Brain pericyte (primary cell): ENCODE measurements at regions not wholly inside any gene's neighbourhood (a gene's known extent, or its start where the extent isn't known, plus 50 kb on each side); places are given as distances from the start of the nearest gene placed in this dataset.
"Not testable (repeated sequence)": the region's sequence is repeated elsewhere in the genome, so short reads cannot be mapped to it uniquely, and the experiment has no call there.

Source experiments
- DNase-seq: peaks from one replicate; pipeline ENCODE4 v3.0.0-alpha.2; 2012; ENCODE audit warnings: low read depth, low spot score

DNA sequence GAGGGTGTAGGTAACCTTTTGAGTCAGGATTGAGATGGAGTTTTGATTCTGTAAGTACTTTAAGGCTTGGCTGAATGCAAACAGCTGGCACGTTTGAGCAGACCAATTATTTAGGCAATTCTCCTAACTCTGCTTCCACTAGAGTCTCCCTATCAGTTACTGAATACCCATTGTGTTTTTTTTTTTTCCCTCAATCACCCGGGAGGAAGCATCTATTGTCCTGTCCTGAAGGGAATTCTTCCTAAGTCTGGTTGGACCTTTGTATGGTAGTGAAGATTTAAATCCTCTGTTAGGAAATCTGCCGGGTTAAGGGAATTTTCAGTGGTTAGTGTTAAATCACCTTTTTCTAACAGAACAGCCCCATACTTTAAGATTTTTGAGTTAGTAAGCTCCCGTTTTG lies 571.2 kb upstream of the USP24 start:
- DNase-seq: no peak

DNA sequence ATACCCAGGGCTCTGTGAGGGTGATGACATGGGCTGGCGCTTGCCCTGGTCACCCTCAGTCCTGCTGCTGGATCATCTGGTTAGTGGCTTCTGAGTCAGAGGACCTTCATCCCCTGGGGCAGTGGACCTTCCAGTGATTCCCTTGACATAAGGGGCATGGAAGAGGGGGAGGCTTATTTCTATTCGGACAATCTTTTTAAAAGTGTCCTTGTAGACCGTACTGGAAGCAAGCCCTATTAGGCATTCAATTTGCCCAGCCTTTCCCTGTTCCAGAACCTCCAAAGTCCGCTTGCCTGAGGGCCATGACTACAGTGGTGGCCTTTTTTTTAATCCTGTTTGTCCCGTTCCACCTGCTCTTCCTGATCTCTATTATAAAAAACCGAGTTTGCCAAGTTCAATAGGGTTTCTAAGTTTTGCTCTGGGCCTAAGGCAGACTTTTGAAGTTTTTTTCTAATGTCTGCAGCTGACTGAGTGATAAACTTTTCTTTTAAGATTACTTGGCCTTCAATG lies 569.8 kb upstream of the USP24 start:
- not testable (repeated sequence) for DNase-seq

DNA sequence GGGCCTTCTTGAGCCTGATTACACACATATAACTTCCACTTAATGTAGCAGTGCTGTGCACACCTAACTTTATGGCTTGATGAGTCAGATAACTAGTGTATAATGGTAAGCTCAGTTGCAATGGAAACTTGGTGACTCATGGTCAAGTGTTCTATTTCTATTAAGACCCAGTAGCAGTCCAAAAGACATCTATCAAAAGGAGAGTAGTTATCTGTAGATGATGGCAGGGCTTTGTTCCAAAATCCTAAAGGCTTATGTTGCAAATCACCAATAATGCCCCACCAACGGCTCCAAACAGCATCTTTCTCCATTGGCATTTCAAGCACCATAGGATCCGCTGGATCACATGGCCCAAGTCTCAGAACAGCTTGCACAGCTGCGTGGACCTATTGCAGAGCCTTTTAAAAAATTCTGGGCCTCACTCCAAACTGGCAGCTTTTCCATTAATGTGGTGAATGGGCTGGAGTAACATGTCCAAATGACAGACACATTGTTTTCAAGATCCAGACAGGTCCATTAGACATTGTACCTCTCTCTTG lies 566.8 kb upstream of the USP24 start:
- no peak for DNase-seq

DNA sequence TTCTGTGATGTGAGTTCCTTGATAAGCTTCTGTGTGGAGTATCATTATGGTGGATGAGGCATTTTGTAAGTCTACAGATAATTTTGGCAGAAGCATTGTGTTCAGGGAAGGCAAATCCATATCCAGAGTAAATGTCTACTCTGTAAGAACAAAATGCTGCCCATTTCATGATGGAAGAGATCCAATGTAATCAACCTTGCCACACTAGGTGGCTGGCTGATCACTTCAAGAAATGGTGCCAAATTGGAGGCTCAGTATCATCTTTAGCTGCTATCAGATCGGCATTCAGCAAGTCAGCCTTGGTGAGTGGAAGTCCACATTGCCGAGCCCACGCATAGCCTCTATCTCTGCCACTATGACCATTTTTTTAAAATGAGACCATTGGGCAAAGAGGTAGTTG lies 565.8 kb upstream of the USP24 start:
- DNase-seq: no peak

DNA sequence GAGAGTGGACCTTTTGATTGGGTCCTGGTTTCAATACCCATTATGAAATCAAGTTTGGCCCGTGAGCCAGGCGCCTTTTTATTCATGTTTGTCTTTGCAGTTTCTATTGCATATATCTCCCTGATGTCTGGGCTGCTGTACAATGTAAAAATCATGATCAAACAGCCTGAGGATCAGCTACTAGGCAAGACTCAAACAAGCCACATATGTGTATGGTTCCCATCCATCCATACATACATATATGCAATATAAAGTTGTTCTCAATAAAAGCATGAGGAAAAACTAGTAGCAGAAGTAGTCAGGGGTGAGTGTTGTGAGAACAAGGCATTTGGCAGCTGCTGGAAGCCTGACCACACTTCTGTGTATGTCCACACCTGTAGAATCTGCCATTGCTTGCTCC lies 562.4 kb upstream of the USP24 start:
- no peak for DNase-seq

DNA sequence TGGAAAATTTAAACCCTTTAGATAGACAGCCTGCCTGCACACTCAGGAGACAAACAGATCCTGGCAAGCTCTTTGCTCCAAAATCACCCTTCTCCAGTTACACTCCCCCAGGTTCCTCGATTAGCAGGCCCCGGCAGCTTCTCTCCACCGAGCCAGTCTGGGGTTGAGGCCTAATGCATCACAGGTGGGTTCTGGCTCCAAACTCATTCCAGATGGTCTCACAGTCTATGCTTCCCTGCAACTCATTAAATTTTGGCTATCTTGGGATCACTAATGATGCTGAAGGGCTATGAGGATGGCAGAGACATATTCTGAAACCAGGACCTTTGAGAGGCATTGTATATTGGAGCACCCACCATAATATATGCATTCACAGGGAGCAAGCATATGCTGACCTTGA lies 559.8 kb upstream of the USP24 start:
- no peak for DNase-seq

DNA sequence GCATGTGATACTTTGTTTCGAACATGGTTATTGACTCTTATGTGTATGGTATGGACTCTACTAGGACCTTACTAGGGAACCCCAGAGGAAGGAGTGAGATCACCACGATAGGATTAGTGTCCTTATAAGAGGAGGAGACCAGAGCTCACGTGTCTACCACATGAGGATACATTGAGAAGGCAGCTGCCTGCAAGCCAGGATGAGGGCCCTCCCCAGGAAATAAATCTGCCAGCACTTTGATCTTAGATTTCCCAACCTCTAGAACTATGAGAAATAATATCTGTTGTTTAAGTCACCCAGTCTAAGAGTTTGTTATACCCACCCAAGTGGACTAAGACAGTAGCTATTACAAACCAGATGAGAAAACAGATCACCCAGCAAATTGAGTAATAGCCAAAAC lies 559.3 kb upstream of the USP24 start:
- DNase-seq: no peak

DNA sequence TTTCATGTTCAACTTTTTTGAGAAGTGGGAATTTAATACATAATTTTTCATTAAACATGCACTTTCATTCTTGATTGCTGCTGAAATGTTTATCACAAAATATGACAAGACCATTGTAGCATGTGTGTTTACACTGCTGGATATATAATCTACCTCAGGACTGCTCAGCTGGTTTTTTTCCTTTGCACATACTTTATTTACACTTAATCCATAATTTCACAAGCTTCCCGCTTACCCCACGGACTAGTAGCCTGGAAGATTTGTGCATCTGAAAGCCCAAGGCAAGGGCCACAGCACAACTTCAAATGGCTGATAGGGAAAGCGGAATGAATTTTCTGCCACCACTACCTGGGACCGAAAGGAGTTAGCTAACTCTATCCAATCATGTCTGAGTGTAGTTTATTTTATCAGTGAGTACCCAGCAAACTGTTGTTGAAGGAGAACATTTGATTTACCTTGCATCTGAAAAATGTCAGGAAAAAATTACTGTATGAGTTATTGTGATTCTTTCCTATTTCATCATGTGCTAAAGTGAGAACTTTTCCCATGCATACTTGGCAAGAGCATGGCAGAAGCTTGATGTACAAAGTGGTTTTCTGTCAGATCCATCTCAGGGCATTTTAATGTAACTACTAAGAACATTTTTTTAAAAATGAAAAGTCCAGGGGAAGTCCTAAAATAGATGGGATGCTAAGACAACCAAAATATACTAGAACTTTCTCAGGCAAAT lies 558.2 kb upstream of the USP24 start:
- DNase-seq: no peak

DNA sequence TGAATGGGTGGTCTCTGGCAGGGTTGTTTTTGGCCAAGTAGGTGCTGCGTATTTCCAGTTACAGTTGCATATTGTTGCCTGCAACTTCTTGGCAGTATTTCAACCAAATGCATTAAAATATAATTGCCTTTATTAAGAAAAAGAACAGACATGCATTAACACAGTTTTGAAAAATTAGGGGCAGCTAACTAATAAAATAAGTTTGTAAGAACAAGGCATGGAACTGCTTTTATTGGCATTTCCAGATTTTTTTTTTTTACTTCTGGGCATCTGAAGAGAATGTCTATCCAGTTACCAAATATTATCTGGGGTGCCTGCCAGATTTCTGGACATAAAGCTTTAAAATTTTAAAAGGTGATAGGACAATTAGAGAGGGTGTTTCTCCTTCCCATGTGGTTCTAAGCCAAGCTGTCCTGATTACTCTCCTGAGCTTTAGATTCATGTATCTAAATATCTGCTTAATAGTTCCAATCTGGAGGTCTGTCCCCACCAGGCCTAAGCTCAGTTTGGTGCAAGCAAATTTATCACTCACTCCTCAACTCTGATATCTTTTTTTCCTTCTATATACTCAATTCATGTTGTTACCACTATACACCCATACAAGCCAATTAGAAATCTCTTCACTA lies 553.3 kb upstream of the USP24 start:
- no peak for DNase-seq

DNA sequence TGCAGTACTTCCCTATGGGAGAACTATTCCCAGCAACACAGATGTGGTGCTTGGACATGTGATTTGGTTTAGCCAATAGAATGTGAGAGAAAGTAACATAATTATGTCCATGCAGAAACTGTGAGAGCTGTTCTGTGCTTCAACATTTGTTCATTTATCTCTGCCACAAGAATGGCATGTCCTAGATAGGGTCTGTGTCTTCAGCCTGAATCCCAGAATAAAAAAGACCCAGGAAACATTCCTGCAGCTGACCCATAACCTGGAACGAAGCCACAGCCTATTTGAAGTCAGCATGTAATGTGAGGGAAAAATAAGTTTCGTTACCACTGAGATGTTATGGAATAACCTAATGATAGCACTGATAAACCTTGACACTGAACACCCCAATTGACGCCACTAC lies 552.0 kb upstream of the USP24 start:
- DNase-seq: no peak

DNA sequence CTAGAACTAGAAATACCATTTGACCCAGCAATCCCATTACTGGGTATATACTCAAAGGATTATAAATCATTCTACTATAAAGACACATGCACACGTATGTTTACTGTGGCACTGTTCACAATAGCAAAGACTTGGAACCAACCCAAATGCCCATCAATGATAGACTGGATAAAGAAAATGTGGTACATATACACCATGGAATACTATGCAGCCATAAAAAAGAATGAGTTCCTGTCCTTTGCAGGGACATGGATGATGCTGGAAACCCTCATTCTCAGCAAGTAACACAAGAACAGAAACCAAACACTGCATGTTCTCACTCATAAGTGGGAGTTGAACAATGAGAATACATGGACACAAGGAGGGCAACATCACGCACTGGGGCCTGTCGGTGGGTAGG lies 550.3 kb upstream of the USP24 start:
- DNase-seq: not testable (repeated sequence)

DNA sequence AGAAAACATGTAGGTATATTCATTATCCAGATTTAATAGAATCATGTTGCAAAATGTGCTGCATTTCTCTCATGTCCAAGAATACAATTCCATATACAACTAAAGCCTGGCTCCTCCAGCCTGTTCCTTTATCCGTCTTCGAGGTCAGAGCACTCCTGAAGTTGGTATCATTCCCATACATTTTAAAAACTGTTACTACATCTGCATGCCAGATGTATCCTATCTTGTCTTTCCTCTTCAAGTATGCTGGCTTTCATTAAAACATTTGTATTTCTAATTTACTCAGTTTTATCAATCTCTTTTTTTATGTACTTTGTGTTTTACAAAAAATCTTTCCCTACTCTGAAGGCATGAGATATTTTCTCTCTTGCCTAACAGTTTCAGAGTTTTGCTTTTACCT lies 536.6 kb upstream of the USP24 start:
- no peak for DNase-seq

DNA sequence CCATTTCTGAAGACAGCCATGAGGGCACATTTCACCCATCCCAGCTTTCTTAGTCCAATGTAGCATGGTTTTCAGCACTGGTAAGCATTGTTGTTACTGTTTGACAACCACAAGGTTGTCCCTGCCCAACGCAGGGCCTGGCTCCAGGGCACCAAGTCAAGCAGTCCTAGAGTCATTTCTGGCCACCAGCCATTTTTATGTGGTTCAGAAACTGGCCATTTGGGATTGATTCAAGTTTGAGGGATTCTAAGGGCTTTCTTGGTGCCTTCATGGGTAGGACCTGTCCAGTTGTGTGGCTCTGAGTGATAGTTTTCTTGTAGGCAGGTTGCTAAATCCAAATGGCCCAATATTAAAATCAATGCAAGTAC lies 535.4 kb upstream of the USP24 start:
- DNase-seq: no peak

DNA sequence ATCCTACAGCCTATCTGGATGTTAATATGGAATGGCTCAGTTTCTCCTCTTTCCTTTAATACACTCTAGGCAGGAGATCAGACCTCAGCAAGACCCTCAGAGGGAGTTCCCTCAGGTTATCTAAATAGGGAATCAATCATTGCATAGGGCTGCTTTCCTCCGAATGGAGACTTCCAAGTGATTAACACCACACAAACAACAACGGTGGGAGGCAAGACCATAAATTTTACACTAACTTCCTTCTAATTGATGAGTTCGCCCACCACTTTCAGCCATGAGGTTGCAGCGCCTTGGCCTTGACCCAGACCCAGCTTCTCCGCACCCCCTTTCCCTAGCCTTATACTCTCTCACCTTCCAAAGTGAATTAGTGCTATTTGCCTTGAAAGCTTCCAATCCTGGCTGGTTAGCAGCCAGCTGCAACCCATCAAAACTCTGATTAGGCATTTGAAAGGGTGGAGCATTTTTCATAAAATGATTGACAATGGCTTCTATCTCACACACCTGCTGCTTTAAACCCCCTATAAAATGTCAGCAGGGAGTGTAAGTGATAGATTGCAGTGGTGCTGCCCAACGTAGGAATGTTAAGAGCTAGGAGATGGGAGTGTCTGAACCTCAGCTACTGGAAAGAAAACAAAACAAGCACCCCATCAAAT lies 534.9 kb upstream of the USP24 start:
- DNase-seq: no peak

DNA sequence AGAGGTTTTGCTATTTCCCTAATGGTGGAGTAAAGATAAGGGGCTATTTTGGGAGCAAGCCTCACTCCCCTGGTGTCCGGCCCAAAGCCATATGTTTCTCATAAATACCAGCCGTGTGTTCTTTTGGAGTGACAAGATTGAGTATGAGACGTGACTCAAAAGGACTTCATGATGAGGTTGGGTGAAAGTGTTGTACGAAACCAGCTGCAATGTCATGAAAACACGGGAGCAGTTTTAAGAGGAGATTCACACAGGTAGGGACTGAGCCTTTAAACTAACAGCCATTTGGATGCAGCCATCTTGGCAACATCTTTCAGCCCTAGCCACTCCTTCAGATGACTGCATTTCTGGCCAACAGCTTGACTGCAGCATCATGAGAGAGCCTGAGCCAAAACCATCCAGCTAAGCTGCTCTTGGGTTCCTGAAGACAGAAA lies 532.3 kb upstream of the USP24 start:
- no peak for DNase-seq

DNA sequence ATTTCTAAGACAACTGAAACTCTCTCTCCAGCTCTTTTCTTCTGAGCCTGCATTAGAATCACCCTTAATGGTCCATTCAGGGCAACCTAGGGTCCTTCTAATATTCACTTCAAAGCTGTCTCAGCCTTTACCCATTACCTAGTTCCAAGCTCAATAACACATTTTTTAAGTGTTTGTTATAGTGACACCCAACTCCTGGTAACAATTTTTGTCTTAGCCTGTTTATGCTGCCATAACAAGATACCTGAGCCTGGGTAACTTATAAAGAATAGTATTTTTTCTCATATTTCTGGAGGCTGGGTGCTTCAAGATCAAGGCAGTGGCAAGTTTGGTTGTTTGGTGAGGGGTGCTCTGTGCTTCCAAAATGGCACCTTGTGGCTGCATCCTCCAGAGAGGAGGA lies 531.5 kb upstream of the USP24 start:
- DNase-seq: no peak

DNA sequence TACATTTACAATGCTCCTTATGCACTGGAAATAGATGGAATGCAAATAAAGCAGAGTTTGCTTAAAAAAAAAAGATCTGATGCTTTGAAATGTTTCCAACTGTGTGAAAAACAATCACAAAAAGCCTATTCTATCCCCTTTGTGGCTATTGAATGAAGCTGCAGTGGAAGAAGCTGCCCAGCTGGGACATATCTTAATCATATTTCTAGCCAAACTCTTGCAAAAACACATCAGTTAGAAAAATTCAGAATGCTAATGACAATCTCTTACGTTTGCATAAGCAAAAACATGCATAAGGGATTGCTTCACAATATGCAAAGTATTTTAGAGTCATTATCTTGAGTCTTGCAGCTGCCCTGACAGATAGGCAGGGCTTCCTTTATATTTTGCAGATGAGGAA lies 526.4 kb upstream of the USP24 start:
- DNase-seq: no peak

DNA sequence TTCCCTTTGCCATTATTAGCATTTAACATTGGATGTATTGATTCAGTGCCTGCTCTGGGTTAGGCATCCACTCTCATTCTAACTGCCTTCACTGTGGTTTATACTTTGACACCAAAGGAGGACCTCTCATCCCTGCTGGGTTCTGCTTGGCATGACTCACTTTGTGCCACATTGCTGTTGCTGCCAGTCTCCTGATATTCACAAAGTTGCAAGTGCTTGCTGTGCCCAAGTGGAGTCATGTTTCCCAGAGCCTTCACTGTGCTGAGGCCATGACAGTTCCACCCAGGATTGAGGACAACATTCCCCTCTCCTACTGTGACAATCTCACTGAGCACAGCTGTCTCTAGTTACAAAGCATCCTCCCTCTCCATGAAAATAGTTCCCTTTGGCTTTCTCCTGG lies 519.9 kb upstream of the USP24 start:
- DNase-seq: no peak

DNA sequence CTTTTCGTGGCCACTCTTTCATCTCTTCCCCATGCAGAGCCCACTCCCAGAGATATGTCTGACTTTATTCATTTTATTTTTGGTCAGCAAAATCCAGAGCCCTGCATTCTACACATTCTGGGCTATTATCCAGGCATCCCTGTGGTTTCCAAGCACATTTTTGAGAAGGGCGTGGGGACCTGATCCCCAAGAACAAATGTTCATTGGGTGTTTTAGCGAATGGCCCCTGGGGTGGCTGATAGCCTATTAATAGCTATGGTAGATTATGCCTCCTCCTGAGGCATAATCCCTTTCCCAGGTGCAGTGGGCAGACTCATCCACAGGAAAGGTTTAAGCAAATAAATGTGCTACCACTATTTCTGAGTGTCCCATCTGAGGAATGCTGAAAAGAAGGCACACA lies 511.8 kb upstream of the USP24 start:
- no peak for DNase-seq

DNA sequence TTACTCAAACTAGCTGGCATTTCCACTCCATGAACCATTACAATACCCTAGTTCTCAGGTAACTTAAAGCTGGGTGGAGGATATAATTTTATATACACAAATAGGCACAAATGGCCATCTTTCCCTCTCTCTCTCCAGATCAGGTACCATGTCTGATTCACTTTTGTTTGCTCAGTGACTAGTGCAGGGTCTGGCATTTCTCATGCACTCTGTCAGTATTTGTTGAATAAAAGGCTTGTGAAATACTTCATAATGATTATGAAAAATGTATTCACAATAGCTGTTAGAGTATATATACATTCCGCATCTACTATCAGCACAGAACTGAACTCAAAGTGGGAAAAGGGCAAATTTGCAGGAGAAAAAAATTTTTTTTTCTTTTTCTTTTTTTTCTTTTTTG lies 510.2 kb upstream of the USP24 start:
- no peak for DNase-seq

DNA sequence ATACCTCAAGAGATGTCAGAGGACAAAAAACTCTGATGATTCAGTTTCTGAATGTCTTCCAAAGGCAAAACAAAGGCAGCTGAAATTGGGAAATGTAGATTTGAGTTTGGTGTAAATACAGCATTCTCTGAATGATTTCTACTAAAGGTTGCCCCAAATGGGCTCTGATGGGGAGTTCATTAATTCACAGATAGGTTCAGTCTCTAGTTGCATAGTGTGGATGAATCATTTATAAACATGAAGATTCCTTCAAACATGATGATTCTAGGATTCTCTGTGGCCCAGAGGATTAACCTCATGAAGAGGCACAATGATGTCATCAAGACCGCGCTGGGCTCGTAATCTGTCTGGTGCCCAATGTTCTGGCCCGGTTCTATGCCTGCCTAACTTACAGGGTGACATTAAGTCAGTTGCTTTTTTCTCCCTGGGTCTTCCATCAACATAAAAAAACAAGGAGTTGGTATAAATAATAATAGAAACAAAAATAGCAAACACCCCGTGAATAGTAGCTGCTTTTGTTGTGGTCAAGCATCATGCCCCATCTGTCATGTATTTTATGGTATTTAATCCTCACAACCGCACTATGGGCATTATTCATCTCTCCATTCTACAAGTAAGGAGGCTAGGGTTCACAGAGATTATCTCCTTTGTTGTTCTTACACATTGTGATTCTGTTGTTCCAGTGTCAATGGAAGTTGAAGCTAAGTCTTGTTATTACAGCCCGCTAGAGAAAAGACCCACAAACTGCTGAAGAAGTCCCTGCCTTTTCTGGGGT lies 509.6 kb upstream of the USP24 start:
- DNase-seq: no peak

DNA sequence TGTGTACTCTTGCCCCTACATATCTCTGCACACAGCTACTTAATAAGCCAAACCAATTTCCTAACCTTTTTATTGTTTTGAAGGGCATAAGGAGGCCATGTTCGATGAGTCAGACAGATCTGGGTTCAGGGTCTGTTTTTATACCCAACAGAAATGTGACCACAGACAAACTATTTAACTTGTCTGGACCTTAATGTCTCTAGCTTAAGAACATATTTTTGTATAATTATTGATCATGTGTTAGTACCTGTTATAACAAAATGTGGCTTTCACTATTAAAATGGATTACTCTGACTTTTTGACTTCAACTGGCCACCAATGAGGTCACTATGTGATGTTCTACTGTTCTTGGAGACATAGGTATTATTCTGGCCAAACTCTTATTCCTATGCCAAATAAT lies 507.8 kb upstream of the USP24 start:
- peak; percentile 31 for DNase-seq
